B cell (primary cell): ENCODE measurements at regions not wholly inside any gene's neighbourhood (a gene's known extent, or its start where the extent isn't known, plus 50 kb on each side); places are given as distances from the start of the nearest gene placed in this dataset.

Source experiments
- ATAC-seq: fragments of 200-7000 bp; cut with Tn5 transposase; one replicate; pipeline ENCODE4 v1.10.0; 2021; ENCODE audit warnings: low read depth, mild to moderate bottlenecking, moderate number of reproducible peaks, moderate library complexity
- CTCF ChIA-PET: fragments of 350-600 bp; sonication (Branson Sonifier 250); formaldehyde crosslinking; loops from one replicate; lab custom pipeline; 2021; ENCODE audit warnings: antibody characterized with exemption, inconsistent platforms; lab: Charles Lee
- POLR2A ChIA-PET: fragments of 350-600 bp; sonication (Branson Sonifier 250); formaldehyde crosslinking; loops from one replicate; lab custom pipeline; 2021; ENCODE audit warnings: antibody characterized with exemption; lab: Charles Lee
- DNase-seq: peaks from one replicate; pipeline ENCODE4 v3.0.0; 2013
- H2AFZ ChIP-seq: 2 replicates; pipeline ENCODE4 v1.6.1; 2012; ENCODE audit warnings: mild to moderate bottlenecking, low read depth, low read length; ENCODE audit not compliant: insufficient read depth, poor library complexity, severe bottlenecking
- H3K27ac ChIP-seq, 2 donors: 1 replicate in 1 of 2; 2 replicates in 1 of 2; pipeline ENCODE4 v1.5.1; 2012 to 2013; ENCODE audit warnings: low read length in 2 of 2, mild to moderate bottlenecking in 2 of 2, moderate library complexity in 1 of 2
- H3K27me3 ChIP-seq, 4 experiments: fragments of 200-600 bp in 1 of 4; sonication (generic) in 1 of 4; replicated peaks in 1 of 4; 1 replicate in 2 of 4; 2 replicates in 2 of 4; pipeline versions ENCODE4 v1.6.1 to v1.7.0; 2013 to 2016; ENCODE audit warnings: low read length in 3 of 4, mild to moderate bottlenecking in 2 of 4, mixed read lengths in 1 of 4, moderate library complexity in 1 of 4; ENCODE audit not compliant: insufficient read depth in 4 of 4, control insufficient read depth in 3 of 4; ENCODE audit errors: control extremely low read depth in 1 of 4
- H3K36me3 ChIP-seq, 2 experiments: replicated peaks in 1 of 2; 1 replicate in 1 of 2; 2 replicates in 1 of 2; pipeline versions ENCODE4 v1.6.1 to v1.7.1; 2013; ENCODE audit warnings: low read length in 1 of 2; ENCODE audit not compliant: insufficient read depth in 2 of 2, control insufficient read depth in 1 of 2; ENCODE audit errors: control extremely low read depth in 1 of 2, extremely low read depth in 1 of 2
- H3K4me1 ChIP-seq, 2 donors: fragments of 200-600 bp in 1 of 2; sonication (generic) in 1 of 2; 1 replicate in 1 of 2; 2 replicates in 1 of 2; pipeline versions ENCODE4 v1.5.1 to v1.6.1; 2013 to 2017; ENCODE audit warnings: low read length in 2 of 2; ENCODE audit not compliant: control insufficient read depth in 2 of 2, insufficient read depth in 2 of 2
- H3K4me2 ChIP-seq: replicated peaks from 2 replicates; pipeline ENCODE3; 2012; ENCODE audit warnings: mild to moderate bottlenecking, low read depth, low read length; ENCODE audit not compliant: poor library complexity, severe bottlenecking
- H3K4me3 ChIP-seq, 5 experiments: fragments of 200-600 bp in 1 of 5; sonication (generic) in 1 of 5; 1 replicate in 3 of 5; 2 replicates in 2 of 5; pipeline versions ENCODE4 v1.5.1 to v1.7.0; 2011 to 2016; ENCODE audit warnings: low read length in 4 of 5, mild to moderate bottlenecking in 4 of 5, low read depth in 2 of 5, control low read depth in 1 of 5, moderate library complexity in 1 of 5; ENCODE audit not compliant: insufficient read depth in 1 of 5; ENCODE audit errors: control extremely low read depth in 1 of 5, extremely low read depth in 1 of 5
- H3K79me2 ChIP-seq: fragments of 200-600 bp; sonication (generic); one replicate; pipeline ENCODE4 v1.6.0; 2016; ENCODE audit warnings: low read length; ENCODE audit not compliant: control insufficient read depth, insufficient read depth
- H3K9ac ChIP-seq: fragments of 200-600 bp; sonication (generic); 2 replicates; pipeline ENCODE4 v1.6.1; 2017; ENCODE audit warnings: mild to moderate bottlenecking, low read length, moderate library complexity
- H3K9me3 ChIP-seq, 3 donors: one replicate each; pipeline versions ENCODE4 v1.6.1 to v1.7.1; 2013; ENCODE audit warnings: low read length in 2 of 3; ENCODE audit not compliant: control insufficient read depth in 2 of 3, insufficient read depth in 1 of 3; ENCODE audit errors: control extremely low read depth in 1 of 3
- H4K20me1 ChIP-seq: 2 replicates; pipeline ENCODE4 v1.6.0; 2012; ENCODE audit warnings: mild to moderate bottlenecking, low read length; ENCODE audit not compliant: insufficient read depth, control insufficient read depth, poor library complexity, severe bottlenecking
- H3K27ac Mint-ChIP-seq: one replicate; pipeline ENCODE4 v1.8.0; 2021; ENCODE audit warnings: mixed read lengths
- H3K27me3 Mint-ChIP-seq: one replicate; pipeline ENCODE4 v1.8.0; 2021; ENCODE audit warnings: mixed read lengths
- H3K4me1 Mint-ChIP-seq: one replicate; pipeline ENCODE4 v1.8.0; 2021; ENCODE audit warnings: mixed read lengths
- H3K4me3 Mint-ChIP-seq: one replicate; pipeline ENCODE4 v1.8.0; 2021; ENCODE audit warnings: mixed read lengths
- H3K9me3 Mint-ChIP-seq: one replicate; pipeline ENCODE4 v1.8.0; 2022; ENCODE audit warnings: mixed read lengths; ENCODE audit not compliant: insufficient read depth
- CTCF ChIP-seq: fragments of 200-600 bp; IDR thresholded peaks from one replicate; pipeline ENCODE4 v1.8.0; 2022; ENCODE audit warnings: antibody characterized with exemption, mild to moderate bottlenecking
- EZH2 ChIP-seq: IDR thresholded peaks from 2 replicates; pipeline ENCODE4 v1.6.1; 2012; ENCODE audit warnings: borderline replicate concordance, low read depth, mild to moderate bottlenecking, moderate library complexity, low read length; ENCODE audit not compliant: insufficient read depth, poor library complexity, severe bottlenecking
- WGBS: methylation state at CpG from one replicate; pipeline ENCODE4 v1.1.5; 2013; ENCODE audit warnings: missing lambda C conversion rate; ENCODE audit not compliant: insufficient coverage; 5-methylcytosine and 5-hydroxymethylcytosine counted together
- intact Hi-C: fragments of 100-400 bp; cut with micrococcal nuclease; formaldehyde crosslinking; loops from one replicate; pipeline ENCODE4 v1.10.0; 2022

- no peaks in the 10 kb centered on the region for H3K4me1 Mint-ChIP-seq
- H3K4me2 ChIP-seq: no peak overlapping the region
- H3K79me2 ChIP-seq: no peaks in the 10 kb centered on the region
- H4K20me1 ChIP-seq: no peaks in the 10 kb centered on the region
- CTCF ChIA-PET: no interaction called here
- no peak overlapping the region for H3K27ac ChIP-seq
- TF ChIP-seq CTCF (no peak), EZH2 (no peak)
- H2AFZ ChIP-seq: no peak overlapping the region
- no peak overlapping the region for H3K27ac Mint-ChIP-seq
- DNase-seq (no peak), ATAC-seq (no peak)
- peaks cover 9% of the 10 kb centered on the region for H3K9me3 Mint-ChIP-seq
- peaks cover under 1 to 17% (median 8%) of the 10 kb centered on the region in 3 donors for H3K9me3 ChIP-seq
- no peaks in the 10 kb centered on the region for H3K27me3 ChIP-seq
- no peak overlapping the region for H3K4me3 Mint-ChIP-seq
- H3K27me3 Mint-ChIP-seq: no peaks in the 10 kb centered on the region
- H3K36me3 ChIP-seq: no peaks in the 10 kb centered on the region
- H3K4me3 ChIP-seq: no peak overlapping the region
- POLR2A ChIA-PET: no interaction called here
- no peak overlapping the region for H3K9ac ChIP-seq
- intact Hi-C loops: no loop called here
- no peaks in the 10 kb centered on the region for H3K4me1 ChIP-seq
- WGBS: 83% methylated on average over 5 of the region's 5 CpGs
Observed at GRCh38 chr21:20645344-20645743, 352.9 kb upstream of the NCAM2 start.

GRCh38 chr21:20646431-20647165 lies 351.6 kb upstream of the NCAM2 start:
- Mint-ChIP-seq H3K9me3 (peaks cover 9% of the 10 kb centered on the region), H3K4me1 (no peaks in the 10 kb centered on the region), H3K4me3 (no peak overlapping the region), H3K27ac (no peak overlapping the region), H3K27me3 (no peaks in the 10 kb centered on the region)
- H3K9me3 ChIP-seq: peaks cover 0 to 17% (median 8%) of the 10 kb centered on the region in 3 donors
- TF ChIP-seq CTCF (no peak), EZH2 (no peak)
- H3K36me3 ChIP-seq: no peaks in the 10 kb centered on the region
- H3K4me1 ChIP-seq: no peaks in the 10 kb centered on the region
- ChIA-PET CTCF (no interaction called here), POLR2A (no interaction called here)
- intact Hi-C loops: no loop called here
- H3K27ac ChIP-seq: no peak overlapping the region
- no peaks in the 10 kb centered on the region for H4K20me1 ChIP-seq
- 89% methylated on average over 3 of the region's 7 CpGs for WGBS
- no peaks in the 10 kb centered on the region for H3K27me3 ChIP-seq
- ATAC-seq (no peak), DNase-seq (no peak)
- H3K4me3 ChIP-seq: no peak overlapping the region
- no peaks in the 10 kb centered on the region for H3K79me2 ChIP-seq
- H3K9ac ChIP-seq: no peak overlapping the region
- H3K4me2 ChIP-seq: no peak overlapping the region
- no peak overlapping the region for H2AFZ ChIP-seq
